Stimulated activated memory B cell treated with anti-CD40 and anti-IgM and Interleukin-4, amounts not matched to agents 10 μg/mL and 1 μg/mL and 100 μg/mL, for 72 hours (primary cell): ENCODE measurements at regions not wholly inside any gene's neighbourhood (a gene's known extent, or its start where the extent isn't known, plus 50 kb on each side); places are given as distances from the start of the nearest gene placed in this dataset.

Experiments used
- ATAC-seq: fragments of 150-1000 bp; cut with Tn5 transposase; 2 replicates; pipeline ENCODE4 v1.10.0; 2021
- H3K27ac Mint-ChIP-seq: one replicate; pipeline ENCODE4 v1.8.0; 2022; ENCODE audit warnings: mild to moderate bottlenecking, mixed read lengths
- H3K27me3 Mint-ChIP-seq: one replicate; pipeline ENCODE4 v1.8.0; 2022; ENCODE audit warnings: mixed read lengths
- H3K36me3 Mint-ChIP-seq: one replicate; pipeline ENCODE4 v1.8.0; 2022; ENCODE audit warnings: mixed read lengths
- H3K4me1 Mint-ChIP-seq: one replicate; pipeline ENCODE4 v1.8.0; 2022; ENCODE audit warnings: mixed read lengths
- H3K4me3 Mint-ChIP-seq: one replicate; pipeline ENCODE4 v1.8.0; 2022; ENCODE audit warnings: mild to moderate bottlenecking, moderate library complexity, mixed read lengths
- H3K9me3 Mint-ChIP-seq: one replicate; pipeline ENCODE4 v1.8.0; 2022; ENCODE audit warnings: mixed read lengths

DNA sequence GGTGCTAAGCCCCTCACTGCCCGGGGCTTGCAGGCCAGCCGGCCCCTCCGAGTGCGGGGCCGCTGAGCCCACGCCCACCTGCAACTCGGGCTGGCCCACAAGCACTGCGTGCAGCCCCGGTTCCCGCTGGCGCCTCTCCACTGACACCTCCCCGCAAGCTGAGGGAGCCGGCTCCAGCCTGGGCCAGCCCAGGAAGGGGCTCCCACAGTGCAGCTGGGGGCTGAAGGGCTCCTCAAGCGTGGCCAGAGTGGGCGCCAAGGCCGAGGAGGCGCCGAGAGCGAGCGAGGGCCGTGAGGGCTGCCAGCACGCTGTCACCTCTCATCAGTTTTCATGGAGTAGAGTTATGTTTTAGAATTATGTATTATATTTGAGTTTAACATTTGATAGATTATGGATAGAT lies 176.5 kb upstream of the FAM78B start:
- ATAC-seq, result no peak
- H3K4me1 Mint-ChIP-seq, result no peaks in the 10 kb centered on the region
- H3K27me3 Mint-ChIP-seq, result no peaks in the 10 kb centered on the region
- no peak overlapping the region for H3K4me3 Mint-ChIP-seq
- H3K9me3 Mint-ChIP-seq, result peaks cover 2% of the 10 kb centered on the region
- H3K27ac Mint-ChIP-seq, result no peak overlapping the region
- no peaks in the 10 kb centered on the region for H3K36me3 Mint-ChIP-seq

DNA sequence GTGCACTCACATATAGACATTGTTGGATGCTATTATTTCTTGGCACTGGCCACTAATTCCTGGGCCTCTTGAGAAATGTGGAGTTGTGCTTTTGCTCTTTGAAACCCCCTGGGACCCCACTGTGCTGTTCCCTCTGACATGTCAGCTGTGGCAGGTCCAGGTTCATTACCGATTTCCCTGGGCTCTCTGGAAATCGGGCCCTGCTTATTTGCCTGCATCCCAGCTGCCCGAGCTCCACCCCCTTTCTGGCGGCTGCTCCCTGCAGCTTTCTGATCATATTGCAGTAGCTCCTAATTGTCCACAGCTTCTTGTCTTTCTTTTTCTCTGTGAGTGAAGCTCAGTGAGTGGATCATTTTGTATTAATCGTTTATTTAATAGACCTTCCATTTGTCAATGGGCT lies 183.7 kb upstream of the FAM78B start:
- Mint-ChIP-seq H3K4me3 (no peak overlapping the region), H3K9me3 (no peaks in the 10 kb centered on the region), H3K36me3 (no peaks in the 10 kb centered on the region), H3K4me1 (no peaks in the 10 kb centered on the region), H3K27me3 (no peaks in the 10 kb centered on the region), H3K27ac (no peak overlapping the region)
- no peak for ATAC-seq

DNA sequence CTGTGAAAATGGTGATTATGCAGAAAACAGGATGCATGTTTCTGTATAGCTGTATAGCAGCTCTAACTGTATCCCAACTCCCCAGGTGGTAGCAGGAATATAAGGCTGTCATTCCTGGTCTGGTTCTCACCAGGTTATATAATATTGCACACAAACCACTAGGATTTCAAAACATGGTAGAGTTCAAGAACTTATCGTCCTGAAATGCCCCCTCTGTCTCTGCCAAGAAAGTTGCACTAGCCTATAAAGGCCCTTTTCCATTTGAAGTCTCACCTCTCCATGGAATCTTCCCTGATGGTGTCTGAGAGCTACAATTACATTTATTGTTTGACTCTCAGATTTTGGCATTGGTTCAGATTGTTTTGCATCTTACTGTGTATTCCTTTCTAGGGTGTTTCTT lies 184.9 kb upstream of the FAM78B start:
- no peak overlapping the region for H3K27ac Mint-ChIP-seq
- H3K4me1 Mint-ChIP-seq, result no peaks in the 10 kb centered on the region
- H3K36me3 Mint-ChIP-seq, result no peaks in the 10 kb centered on the region
- ATAC-seq, result no peak
- no peaks in the 10 kb centered on the region for H3K9me3 Mint-ChIP-seq
- no peak overlapping the region for H3K4me3 Mint-ChIP-seq
- no peaks in the 10 kb centered on the region for H3K27me3 Mint-ChIP-seq

DNA sequence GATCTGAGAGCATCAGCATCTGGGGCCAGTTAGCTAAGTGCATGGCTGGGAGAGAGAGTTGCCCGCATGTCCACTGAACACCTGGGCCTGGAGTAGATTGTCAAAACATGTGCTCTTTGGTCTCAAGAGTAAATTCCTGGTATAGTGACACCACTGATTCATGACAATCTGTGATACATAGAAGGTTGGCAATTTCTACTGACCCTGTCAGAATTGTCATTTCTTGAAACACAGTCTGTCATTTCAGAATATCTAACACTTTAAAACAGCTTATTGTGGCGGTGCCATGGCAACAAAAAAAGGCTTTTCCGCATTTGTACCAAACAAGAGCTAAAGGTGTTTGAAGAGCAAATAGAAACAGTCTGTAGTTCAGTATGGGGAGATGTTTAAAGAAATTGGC lies 186.4 kb upstream of the FAM78B start:
- Mint-ChIP-seq H3K4me3 (no peak overlapping the region), H3K27me3 (no peaks in the 10 kb centered on the region), H3K36me3 (no peaks in the 10 kb centered on the region), H3K27ac (no peak overlapping the region), H3K9me3 (no peaks in the 10 kb centered on the region), H3K4me1 (no peaks in the 10 kb centered on the region)
- no peak for ATAC-seq

DNA sequence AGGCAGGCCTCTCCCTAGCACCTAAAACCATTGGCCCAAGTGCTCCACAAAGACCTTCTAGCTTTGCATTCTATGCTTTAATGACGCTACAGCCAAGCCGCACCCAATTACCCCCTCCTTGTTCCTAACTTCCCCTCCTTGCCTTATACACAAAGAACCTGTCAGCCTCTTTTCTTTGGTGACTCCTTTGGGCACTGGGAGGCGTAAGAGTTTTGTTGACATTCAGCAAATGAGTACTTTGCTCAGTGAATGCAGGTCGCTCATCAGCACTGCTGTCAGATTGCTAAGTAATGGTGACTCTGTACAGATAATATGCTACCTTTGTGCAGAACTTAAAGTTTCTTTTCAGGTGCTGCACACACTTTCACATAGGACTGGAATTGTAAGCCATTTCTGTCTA lies 187.6 kb upstream of the FAM78B start:
- no peak for ATAC-seq
- Mint-ChIP-seq H3K36me3 (no peaks in the 10 kb centered on the region), H3K27me3 (no peaks in the 10 kb centered on the region), H3K4me3 (no peak overlapping the region), H3K9me3 (no peaks in the 10 kb centered on the region), H3K27ac (no peak overlapping the region), H3K4me1 (no peaks in the 10 kb centered on the region)

DNA sequence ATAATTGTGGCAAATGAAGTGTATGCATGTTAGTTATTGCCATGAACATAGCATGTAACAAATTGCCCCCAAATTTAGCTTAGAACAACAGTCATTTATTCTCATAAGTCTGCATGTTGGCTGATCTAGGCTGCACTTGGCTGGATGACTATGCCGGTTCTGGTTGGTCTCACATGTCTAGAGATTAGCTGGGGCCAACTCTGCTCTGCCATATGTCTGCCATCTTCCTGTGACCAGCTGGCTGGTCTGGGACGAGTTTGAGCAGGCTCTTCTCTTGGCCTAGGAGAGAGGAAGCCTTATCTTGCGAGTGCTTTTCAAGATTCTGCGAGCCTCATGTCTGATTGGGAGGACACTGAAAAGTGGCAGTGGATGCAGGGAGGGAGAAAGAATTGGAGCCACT lies 198.3 kb upstream of the FAM78B start:
- H3K36me3 Mint-ChIP-seq, result no peaks in the 10 kb centered on the region
- peaks cover 5% of the 10 kb centered on the region for H3K27me3 Mint-ChIP-seq
- no peaks in the 10 kb centered on the region for H3K4me1 Mint-ChIP-seq
- no peaks in the 10 kb centered on the region for H3K9me3 Mint-ChIP-seq
- no peak for ATAC-seq
- no peak overlapping the region for H3K27ac Mint-ChIP-seq
- no peak overlapping the region for H3K4me3 Mint-ChIP-seq

DNA sequence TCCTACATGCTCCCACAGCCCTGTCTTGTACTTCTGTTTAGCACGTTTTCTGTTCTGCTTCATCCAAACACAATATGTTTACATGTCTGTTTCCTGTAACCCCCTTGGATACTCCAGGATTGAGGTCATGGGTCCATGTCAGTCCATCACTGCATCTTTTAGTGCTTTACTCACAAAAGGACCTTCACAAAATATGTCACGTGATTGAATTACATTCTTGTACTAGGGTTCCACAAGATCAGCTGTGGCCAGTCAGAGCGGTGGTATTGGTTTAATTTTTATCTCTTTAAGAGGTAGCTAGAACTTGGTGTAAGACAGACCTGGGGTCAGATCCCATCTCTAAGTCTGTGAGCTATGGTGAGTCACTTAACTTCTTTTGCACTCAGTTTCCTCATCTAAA lies 201.2 kb upstream of the FAM78B start:
- Mint-ChIP-seq H3K36me3 (no peaks in the 10 kb centered on the region), H3K27me3 (peaks cover 5% of the 10 kb centered on the region), H3K4me3 (no peak overlapping the region), H3K4me1 (no peaks in the 10 kb centered on the region), H3K9me3 (no peaks in the 10 kb centered on the region), H3K27ac (no peak overlapping the region)
- no peak for ATAC-seq

DNA sequence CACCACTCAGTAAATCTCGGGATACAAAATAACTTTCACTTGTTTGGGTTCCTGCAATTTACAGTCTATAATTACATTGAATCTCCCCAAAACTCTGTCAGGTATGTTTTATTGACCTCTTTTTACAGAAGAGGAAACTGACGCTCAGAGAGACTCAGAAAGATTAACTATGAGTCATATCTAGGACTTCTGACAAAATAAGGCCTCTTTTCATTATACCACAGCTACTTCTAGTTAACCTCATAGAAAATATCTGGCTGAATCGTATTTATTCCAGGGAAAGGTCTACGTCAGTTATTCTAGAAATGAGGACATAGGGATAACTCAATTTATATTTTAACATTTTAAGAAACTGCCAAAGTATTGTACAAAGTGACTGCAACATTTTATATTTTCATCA lies 211.1 kb upstream of the FAM78B start:
- Mint-ChIP-seq H3K4me1 (no peaks in the 10 kb centered on the region), H3K27ac (no peak overlapping the region), H3K4me3 (no peak overlapping the region), H3K27me3 (no peaks in the 10 kb centered on the region), H3K36me3 (no peaks in the 10 kb centered on the region), H3K9me3 (no peaks in the 10 kb centered on the region)
- no peak for ATAC-seq

DNA sequence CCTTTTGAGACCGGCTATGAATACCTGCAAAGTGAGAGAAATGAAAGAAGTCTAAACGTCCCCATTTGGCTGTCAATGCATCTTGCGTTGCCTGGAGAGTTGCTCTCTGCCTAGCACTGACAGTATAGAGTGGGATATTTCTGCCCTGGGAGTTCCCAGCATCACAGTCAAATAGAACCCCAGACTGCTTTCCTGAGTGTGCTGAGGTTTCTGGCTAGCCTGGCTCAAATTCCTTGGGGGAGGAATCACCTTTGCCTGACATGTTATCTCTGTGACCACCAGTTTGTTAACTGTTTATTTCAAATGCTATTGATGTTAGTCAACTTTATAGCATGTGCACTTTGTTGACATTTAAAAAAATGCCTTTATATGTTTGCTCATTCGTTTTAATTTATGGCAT lies 212.0 kb upstream of the FAM78B start:
- ATAC-seq, result no peak
- H3K36me3 Mint-ChIP-seq, result no peaks in the 10 kb centered on the region
- no peaks in the 10 kb centered on the region for H3K4me1 Mint-ChIP-seq
- no peaks in the 10 kb centered on the region for H3K9me3 Mint-ChIP-seq
- no peaks in the 10 kb centered on the region for H3K27me3 Mint-ChIP-seq
- no peak overlapping the region for H3K4me3 Mint-ChIP-seq
- H3K27ac Mint-ChIP-seq, result no peak overlapping the region

DNA sequence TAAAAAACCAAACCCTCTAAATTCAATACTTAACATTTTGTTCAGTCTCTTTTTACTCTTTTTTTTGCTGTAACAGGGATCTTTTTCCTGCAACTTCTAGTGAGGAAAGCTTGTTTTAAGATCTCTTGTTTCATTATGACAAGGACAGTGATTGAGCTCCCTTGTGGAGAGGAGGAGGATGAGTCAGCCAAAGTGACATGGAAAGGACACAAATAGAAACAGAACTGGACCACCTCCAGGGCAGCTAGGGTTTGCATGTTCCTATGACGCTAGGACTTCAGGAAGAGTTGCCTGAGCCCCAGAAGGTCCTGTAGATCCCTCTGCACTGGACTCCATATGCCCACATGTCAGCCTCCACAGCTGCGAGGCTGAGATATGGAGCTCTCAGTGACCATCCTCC lies 212.6 kb upstream of the FAM78B start:
- ATAC-seq, result no peak
- Mint-ChIP-seq H3K27me3 (no peaks in the 10 kb centered on the region), H3K4me3 (no peak overlapping the region), H3K4me1 (no peaks in the 10 kb centered on the region), H3K27ac (no peak overlapping the region), H3K9me3 (no peaks in the 10 kb centered on the region), H3K36me3 (no peaks in the 10 kb centered on the region)

DNA sequence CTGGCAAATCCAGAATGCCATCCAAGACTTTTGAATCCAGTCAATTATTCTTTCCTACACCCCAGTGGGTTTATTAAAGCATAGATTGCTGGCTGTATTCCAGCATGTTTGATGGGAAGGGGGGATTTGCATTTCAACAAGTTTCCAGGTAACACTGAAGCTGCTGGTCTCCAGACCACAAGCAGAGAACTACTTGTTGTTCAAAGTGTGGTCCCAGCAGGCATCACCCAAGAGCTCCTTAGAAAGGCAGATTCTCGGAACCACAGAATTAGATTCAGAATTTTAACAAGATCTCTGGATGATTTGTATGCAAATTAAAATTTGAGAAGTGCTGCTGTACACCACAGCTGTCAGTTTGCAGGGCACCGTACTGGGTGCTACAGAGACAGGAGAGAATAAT lies 216.3 kb upstream of the FAM78B start:
- Mint-ChIP-seq H3K27ac (no peak overlapping the region), H3K27me3 (peaks cover 6% of the 10 kb centered on the region), H3K9me3 (no peaks in the 10 kb centered on the region), H3K36me3 (no peaks in the 10 kb centered on the region), H3K4me3 (no peak overlapping the region), H3K4me1 (no peaks in the 10 kb centered on the region)
- no peak for ATAC-seq

DNA sequence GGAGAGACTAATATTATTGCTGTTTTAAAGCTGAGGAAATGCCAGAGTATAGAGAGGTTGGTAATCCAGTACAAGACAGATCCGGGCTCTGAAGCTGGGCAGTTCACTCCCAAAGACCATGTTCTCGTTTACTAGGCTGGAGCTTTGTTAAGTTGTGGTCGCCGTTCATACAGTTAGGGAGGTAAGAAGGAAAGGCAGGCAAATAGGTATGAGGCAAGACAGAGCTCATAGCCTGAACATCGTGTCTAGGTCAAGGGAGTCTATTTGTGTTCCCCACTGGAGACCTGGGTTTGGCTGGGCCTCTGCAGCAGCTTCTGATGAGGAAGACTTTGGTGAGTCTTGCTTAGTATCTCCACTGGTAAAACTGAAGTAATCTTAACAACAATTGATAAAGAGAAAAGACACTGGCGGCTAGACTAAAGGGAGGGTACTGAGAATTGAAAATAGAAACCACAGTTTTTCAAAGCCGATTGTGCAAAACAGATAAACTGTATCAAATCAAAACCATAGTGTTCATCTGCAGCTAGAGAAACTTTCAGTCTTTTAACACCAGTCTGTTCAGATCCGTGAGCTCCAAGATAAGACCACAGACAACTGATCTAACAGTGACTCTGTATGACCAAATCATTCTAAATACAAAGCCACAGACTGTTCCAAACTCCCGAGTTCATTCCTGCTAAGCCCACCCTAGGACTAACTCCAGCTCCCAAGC lies 217.0 kb upstream of the FAM78B start:
- Mint-ChIP-seq H3K9me3 (no peaks in the 10 kb centered on the region), H3K27ac (no peak overlapping the region), H3K36me3 (no peaks in the 10 kb centered on the region), H3K4me3 (no peak overlapping the region), H3K27me3 (peaks cover 11% of the 10 kb centered on the region), H3K4me1 (no peaks in the 10 kb centered on the region)
- ATAC-seq, result no peak

DNA sequence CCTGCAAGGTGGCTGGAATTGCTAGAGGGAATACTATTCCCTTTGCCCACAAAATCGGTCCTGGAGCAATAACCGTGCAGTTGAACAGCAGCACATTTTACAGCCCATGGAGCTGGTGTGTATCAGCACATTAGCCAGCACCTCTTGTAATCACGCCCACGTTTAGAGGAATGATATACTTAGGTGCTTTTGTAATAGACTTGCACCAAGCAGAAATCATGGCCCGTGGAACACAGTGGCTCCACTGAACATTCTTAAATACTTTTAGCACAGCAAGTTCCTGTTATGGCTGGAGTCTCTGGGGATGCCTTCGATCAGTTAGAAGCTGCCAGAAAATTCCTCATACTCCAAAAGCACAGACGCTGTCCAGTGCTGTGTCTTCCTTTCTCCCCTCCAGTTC lies 218.1 kb upstream of the FAM78B start:
- no peak overlapping the region for H3K27ac Mint-ChIP-seq
- no peak overlapping the region for H3K4me3 Mint-ChIP-seq
- peaks cover 11% of the 10 kb centered on the region for H3K27me3 Mint-ChIP-seq
- ATAC-seq, result no peak
- H3K9me3 Mint-ChIP-seq, result no peaks in the 10 kb centered on the region
- H3K4me1 Mint-ChIP-seq, result no peaks in the 10 kb centered on the region
- H3K36me3 Mint-ChIP-seq, result no peaks in the 10 kb centered on the region

DNA sequence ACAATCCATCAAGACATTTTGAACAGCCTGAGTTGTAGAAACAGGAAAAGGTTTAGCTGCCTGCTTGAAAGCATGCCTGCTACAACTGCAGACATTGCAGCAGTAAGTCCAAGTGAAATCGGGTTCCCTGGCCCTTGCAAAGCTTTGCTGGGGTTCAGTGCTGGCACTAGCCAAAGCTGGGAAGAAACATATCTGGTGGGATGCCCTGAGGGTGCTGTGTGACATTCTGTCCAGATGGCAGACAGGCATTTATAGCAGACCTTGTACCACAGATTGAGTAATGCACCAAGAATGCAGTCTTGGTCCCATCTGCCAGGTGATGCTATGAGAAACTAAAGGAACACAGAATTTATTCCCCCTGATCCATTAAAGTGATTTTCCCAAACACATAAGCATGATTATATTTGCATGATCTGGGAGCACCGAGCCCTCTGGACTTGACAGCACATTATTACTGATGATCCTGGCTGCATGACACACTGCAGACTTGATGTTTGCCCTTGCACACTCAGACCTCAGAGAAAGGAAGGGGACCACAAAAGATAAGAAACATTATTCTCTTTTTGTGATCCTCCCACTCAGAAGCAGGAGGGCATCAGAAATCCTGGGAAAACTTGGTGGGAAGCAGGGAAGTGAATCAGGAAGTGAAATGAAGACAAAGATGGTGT lies 223.7 kb upstream of the FAM78B start:
- H3K27ac Mint-ChIP-seq, result no peak overlapping the region
- H3K27me3 Mint-ChIP-seq, result peaks cover 11% of the 10 kb centered on the region
- H3K4me3 Mint-ChIP-seq, result no peak overlapping the region
- no peaks in the 10 kb centered on the region for H3K4me1 Mint-ChIP-seq
- no peak for ATAC-seq
- H3K9me3 Mint-ChIP-seq, result no peaks in the 10 kb centered on the region
- H3K36me3 Mint-ChIP-seq, result no peaks in the 10 kb centered on the region

DNA sequence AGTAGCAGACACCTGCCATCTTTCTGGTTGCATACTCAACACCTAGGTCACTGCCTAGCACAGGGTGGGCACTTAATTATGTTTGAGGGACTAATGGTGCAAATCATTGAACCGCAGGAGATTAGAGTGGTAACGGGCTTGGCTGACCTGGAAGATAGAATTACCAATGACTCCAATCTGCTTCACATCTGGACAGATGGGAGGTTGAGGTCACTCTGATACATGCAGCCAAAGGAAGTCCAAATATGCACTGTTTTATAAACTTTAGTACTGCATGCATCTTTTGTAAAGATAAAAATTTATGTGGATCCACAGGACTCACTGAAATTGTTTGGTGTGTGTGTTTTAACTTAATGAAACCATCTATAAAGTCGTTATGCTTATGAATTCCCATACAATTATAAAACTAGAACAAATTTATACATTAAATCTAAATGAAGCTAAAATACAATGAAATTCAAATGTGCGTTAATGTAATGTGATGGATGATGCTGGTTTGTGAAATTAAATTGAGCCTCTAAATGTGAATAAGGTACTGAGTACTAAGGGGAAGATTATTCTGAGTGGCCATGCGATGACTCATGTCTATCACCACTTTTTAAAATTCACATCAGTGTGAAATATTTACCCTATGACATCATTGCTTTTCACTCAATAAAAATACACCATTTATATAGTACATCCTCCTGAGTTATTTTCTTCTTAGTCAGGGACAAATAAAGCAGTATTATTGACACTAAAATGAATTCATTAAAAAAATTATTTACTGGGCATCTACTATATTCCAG lies 224.7 kb upstream of the FAM78B start:
- no peak for ATAC-seq
- Mint-ChIP-seq H3K9me3 (no peaks in the 10 kb centered on the region), H3K4me1 (no peaks in the 10 kb centered on the region), H3K27me3 (peaks cover 11% of the 10 kb centered on the region), H3K27ac (no peak overlapping the region), H3K4me3 (no peak overlapping the region), H3K36me3 (no peaks in the 10 kb centered on the region)

DNA sequence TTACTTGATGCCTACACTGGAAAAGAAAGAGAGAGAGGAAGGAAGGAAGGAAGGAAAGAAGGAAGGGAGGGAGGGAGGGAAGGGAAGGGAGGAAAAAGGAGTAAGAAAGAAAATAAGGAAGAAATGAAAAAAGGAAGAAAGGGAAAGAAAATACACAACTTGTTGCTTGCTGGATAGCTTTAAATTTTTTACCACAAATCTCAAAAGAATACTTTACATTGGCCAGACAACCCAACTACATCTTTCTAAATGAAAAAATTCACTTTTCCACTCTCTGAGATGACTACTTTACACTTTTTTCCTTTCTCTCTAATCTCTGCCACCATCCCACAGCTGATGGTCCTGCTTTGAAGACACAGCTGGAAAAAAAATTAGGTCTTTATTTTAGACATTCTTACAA lies 228.9 kb upstream of the FAM78B start:
- H3K27me3 Mint-ChIP-seq, result no peaks in the 10 kb centered on the region

More for the DNA sequence above, 228.9 kb upstream of the FAM78B start:
- H3K9me3 Mint-ChIP-seq, result no peaks in the 10 kb centered on the region
- no peak overlapping the region for H3K27ac Mint-ChIP-seq
- H3K4me3 Mint-ChIP-seq, result no peak overlapping the region
- no peaks in the 10 kb centered on the region for H3K4me1 Mint-ChIP-seq
- no peaks in the 10 kb centered on the region for H3K36me3 Mint-ChIP-seq
- no peak for ATAC-seq
